ENCODE measurements at regions not wholly inside any gene's neighbourhood (a gene's known extent, or its start where the extent isn't known, plus 50 kb on each side); places are given as distances from the start of the nearest gene placed in this dataset.

DNA sequence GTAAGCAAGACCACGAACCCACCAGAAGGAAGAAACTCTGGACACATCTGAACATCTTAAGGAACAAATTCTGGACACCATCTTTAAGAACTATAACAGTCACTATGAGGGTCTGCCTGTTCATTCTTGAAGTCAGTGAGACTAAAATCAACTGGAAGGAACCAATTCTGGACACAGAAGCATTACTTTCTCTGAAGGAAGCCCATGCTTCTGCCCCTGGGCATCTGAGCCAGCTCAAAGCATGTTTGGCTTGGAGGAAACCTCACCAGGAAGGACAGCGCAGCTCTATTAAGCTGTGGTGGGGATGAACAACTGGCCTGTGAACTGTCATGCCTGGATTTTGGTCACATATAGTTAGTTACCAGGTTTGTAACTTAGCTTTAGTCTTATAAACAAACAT lies 132.4 kb upstream of the GDF10 start:
- no peaks in the 10 kb centered on the region for H3K36me3 ChIP-seq (replicated peaks; ENCODE audit: insufficient read depth, low read depth)
- no peaks in the 10 kb centered on the region for H3K9me3 ChIP-seq (ENCODE audit: low read depth)
- 94% methylated on average over 2 of the region's 2 CpGs for WGBS (ENCODE audit: low lambda C conversion rate, missing lambda C conversion rate)
- peaks cover 4% of the 10 kb centered on the region for H3K4me1 ChIP-seq (ENCODE audit: insufficient read depth)
- peak overlapping the region; percentile 32 for H3K4me2 ChIP-seq
- no peak for DNase-seq (ENCODE audit: low spot score)
- peak overlapping the region; percentile 52 for H3K27ac ChIP-seq
- H3K27me3 ChIP-seq, result no peaks in the 10 kb centered on the region
- no peaks in the 10 kb centered on the region for H4K20me1 ChIP-seq (ENCODE audit: insufficient read depth, poor library complexity, severe bottlenecking)
- TF ChIP-seq EZH2 (IDR thresholded peaks at IDR 0.05; ENCODE audit: borderline replicate concordance) (no peak), EZH2phosphoT487 (IDR thresholded peaks at IDR 0.05; ENCODE audit: low read depth, severe bottlenecking, unreplicated experiment) (no peak)
- TF ChIP-seq, protein P1, sequence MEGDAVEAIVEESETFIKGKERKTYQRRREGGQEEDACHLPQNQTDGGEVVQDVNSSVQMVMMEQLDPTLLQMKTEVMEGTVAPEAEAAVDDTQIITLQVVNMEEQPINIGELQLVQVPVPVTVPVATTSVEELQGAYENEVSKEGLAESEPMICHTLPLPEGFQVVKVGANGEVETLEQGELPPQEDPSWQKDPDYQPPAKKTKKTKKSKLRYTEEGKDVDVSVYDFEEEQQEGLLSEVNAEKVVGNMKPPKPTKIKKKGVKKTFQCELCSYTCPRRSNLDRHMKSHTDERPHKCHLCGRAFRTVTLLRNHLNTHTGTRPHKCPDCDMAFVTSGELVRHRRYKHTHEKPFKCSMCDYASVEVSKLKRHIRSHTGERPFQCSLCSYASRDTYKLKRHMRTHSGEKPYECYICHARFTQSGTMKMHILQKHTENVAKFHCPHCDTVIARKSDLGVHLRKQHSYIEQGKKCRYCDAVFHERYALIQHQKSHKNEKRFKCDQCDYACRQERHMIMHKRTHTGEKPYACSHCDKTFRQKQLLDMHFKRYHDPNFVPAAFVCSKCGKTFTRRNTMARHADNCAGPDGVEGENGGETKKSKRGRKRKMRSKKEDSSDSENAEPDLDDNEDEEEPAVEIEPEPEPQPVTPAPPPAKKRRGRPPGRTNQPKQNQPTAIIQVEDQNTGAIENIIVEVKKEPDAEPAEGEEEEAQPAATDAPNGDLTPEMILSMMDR (IDR thresholded peaks at IDR 0.05; ENCODE audit: poor library complexity), result no peak
- H2AFZ ChIP-seq, result no peak overlapping the region
- no peak overlapping the region for H3K4me3 ChIP-seq
- no peaks in the 10 kb centered on the region for H3K79me2 ChIP-seq
- no peaks in the 10 kb centered on the region for H3K9me2 ChIP-seq (replicated peaks; ENCODE audit: insufficient read depth)

DNA sequence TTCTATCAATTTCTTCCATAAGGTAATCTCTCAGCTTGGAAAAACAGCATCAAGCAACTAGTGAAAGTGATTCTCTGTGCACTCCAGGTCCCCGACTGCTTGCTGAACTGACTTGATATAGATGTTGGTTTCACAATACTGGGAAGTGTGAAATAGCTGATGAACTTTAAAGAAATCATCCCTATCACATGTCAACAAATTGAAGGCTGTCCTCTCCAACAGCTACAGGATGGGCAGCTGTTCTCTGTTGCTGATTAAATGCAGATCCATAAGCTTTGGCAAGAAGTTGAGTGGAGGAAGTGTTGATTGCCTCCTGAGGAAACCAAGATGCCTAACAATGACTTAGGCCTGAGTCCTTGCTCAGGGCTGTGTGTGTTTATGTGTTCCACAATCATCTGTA lies 130.4 kb upstream of the GDF10 start:
- H3K4me1 ChIP-seq (ENCODE audit: insufficient read depth), result peaks cover 4% of the 10 kb centered on the region
- no peaks in the 10 kb centered on the region for H3K27me3 ChIP-seq
- TF ChIP-seq, protein P1 (IDR thresholded peaks at IDR 0.05; ENCODE audit: poor library complexity), result no peak
- TF ChIP-seq EZH2phosphoT487 (IDR thresholded peaks at IDR 0.05; ENCODE audit: low read depth, severe bottlenecking, unreplicated experiment) (no peak), EZH2 (IDR thresholded peaks at IDR 0.05; ENCODE audit: borderline replicate concordance) (no peak)
- WGBS (ENCODE audit: low lambda C conversion rate, missing lambda C conversion rate), result 65% methylated on average over 1 of the region's 1 CpG
- no peaks in the 10 kb centered on the region for H3K79me2 ChIP-seq
- no peak overlapping the region for H3K4me3 ChIP-seq
- no peaks in the 10 kb centered on the region for H4K20me1 ChIP-seq (ENCODE audit: insufficient read depth, poor library complexity, severe bottlenecking)
- no peak overlapping the region for H3K4me2 ChIP-seq
- H3K9me3 ChIP-seq (ENCODE audit: low read depth), result no peaks in the 10 kb centered on the region
- no peak overlapping the region for H2AFZ ChIP-seq
- no peak overlapping the region for H3K27ac ChIP-seq
- no peaks in the 10 kb centered on the region for H3K36me3 ChIP-seq (replicated peaks; ENCODE audit: insufficient read depth, low read depth)
- DNase-seq (ENCODE audit: low spot score), result no peak
- H3K9me2 ChIP-seq (replicated peaks; ENCODE audit: insufficient read depth), result no peaks in the 10 kb centered on the region

DNA sequence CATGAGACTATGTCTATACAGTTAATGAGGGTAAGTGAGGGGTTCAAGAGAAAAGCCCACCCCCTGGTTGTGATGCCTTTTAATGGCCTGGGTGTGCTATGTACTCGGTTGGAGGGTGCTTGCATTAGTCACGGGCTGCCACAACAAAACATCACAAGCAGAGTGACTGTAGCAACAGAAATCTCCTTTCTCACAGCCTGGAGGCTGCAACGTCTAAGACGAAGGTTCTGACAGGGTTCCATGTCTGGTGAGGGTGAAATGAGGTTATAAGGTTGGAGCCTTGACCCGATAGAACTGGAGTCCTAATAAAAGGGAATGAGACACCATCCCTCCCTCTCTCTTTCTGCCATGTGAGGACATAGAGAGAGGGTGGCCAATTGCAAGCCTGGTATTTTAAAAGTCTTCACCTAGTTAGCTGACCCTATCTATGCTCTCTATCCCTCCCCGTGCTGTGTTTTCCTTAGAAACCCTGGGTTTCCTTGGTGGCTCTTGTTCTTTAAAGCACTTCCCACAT lies 126.0 kb upstream of the GDF10 start:
- Histone ChIP-seq H3K27ac (no peak overlapping the region), H3K36me3 (replicated peaks; ENCODE audit: insufficient read depth, low read depth) (no peaks in the 10 kb centered on the region), H4K20me1 (ENCODE audit: insufficient read depth, poor library complexity, severe bottlenecking) (no peaks in the 10 kb centered on the region), H3K79me2 (no peaks in the 10 kb centered on the region), H3K4me1 (ENCODE audit: insufficient read depth) (no peaks in the 10 kb centered on the region), H3K4me3 (no peak overlapping the region), H3K4me2 (no peak overlapping the region), H3K27me3 (no peaks in the 10 kb centered on the region), H3K9me3 (ENCODE audit: low read depth) (no peaks in the 10 kb centered on the region), H2AFZ (no peak overlapping the region), H3K9me2 (replicated peaks; ENCODE audit: insufficient read depth) (no peaks in the 10 kb centered on the region)
- 76% methylated on average over 6 of the region's 6 CpGs for WGBS (ENCODE audit: low lambda C conversion rate, missing lambda C conversion rate)
- TF ChIP-seq, protein P1 (IDR thresholded peaks at IDR 0.05; ENCODE audit: poor library complexity), result no peak
- TF ChIP-seq EZH2phosphoT487 (IDR thresholded peaks at IDR 0.05; ENCODE audit: low read depth, severe bottlenecking, unreplicated experiment) (no peak), EZH2 (IDR thresholded peaks at IDR 0.05; ENCODE audit: borderline replicate concordance) (no peak)
- DNase-seq (ENCODE audit: low spot score), result no peak

Data from hepatocyte (in vitro differentiated cells).